H9 (cell line): ENCODE measurements at regions not wholly inside any gene's neighbourhood (a gene's known extent, or its start where the extent isn't known, plus 50 kb on each side); places are given as distances from the start of the nearest gene placed in this dataset.

Experiments
- DNase-seq: peaks from one replicate; pipeline ENCODE4 v3.0.0-alpha.2; 2017
- H2AFZ ChIP-seq: one replicate; pipeline ENCODE4 v1.6.1; 2013; ENCODE audit warnings: mild to moderate bottlenecking, low read length, control low read depth, moderate library complexity
- H2AK5ac ChIP-seq: 2 replicates; pipeline ENCODE4 v1.6.1; 2013; ENCODE audit warnings: low read length, control low read depth, mixed read lengths; ENCODE audit not compliant: insufficient read length
- H2BK120ac ChIP-seq: one replicate; pipeline ENCODE4 v1.6.1; 2013; ENCODE audit warnings: low read depth, mild to moderate bottlenecking, low read length, control low read depth, inconsistent platforms; ENCODE audit not compliant: poor library complexity, severe bottlenecking
- H2BK12ac ChIP-seq: 2 replicates; pipeline ENCODE4 v1.6.1; 2013; ENCODE audit warnings: low read length, control low read depth, mixed read lengths, low read depth; ENCODE audit not compliant: insufficient read length
- H2BK15ac ChIP-seq: 2 replicates; pipeline ENCODE4 v1.6.1; 2013; ENCODE audit warnings: low read depth, low read length, control low read depth
- H2BK20ac ChIP-seq: one replicate; pipeline ENCODE4 v1.6.1; 2013; ENCODE audit warnings: low read depth, mild to moderate bottlenecking, low read length, control low read depth, inconsistent platforms; ENCODE audit not compliant: poor library complexity, severe bottlenecking
- H2BK5ac ChIP-seq: 2 replicates; pipeline ENCODE4 v1.6.1; 2013; ENCODE audit warnings: low read length, control low read depth, mixed read lengths; ENCODE audit not compliant: insufficient read length
- H3K14ac ChIP-seq: 2 replicates; pipeline ENCODE4 v1.6.1; 2013; ENCODE audit warnings: low read length, control low read depth; ENCODE audit not compliant: insufficient read depth
- H3K18ac ChIP-seq: 2 replicates; pipeline ENCODE4 v1.6.1; 2013; ENCODE audit warnings: low read depth, mild to moderate bottlenecking, mixed read lengths, low read length, control low read depth; ENCODE audit not compliant: insufficient read length
- H3K23ac ChIP-seq: 2 replicates; pipeline ENCODE4 v1.6.1; 2013; ENCODE audit warnings: low read length, control low read depth, mixed read lengths, low read depth; ENCODE audit not compliant: insufficient read length
- H3K23me2 ChIP-seq: 2 replicates; pipeline ENCODE4 v1.6.1; 2013; ENCODE audit warnings: low read depth, mild to moderate bottlenecking, mixed read lengths, low read length, control low read depth; ENCODE audit not compliant: insufficient read length, poor library complexity, severe bottlenecking
- H3K27ac ChIP-seq: 2 replicates; pipeline ENCODE4 v1.5.1; 2013; ENCODE audit warnings: low read length, control low read depth, mixed read lengths, low read depth; ENCODE audit not compliant: insufficient read length
- H3K27me3 ChIP-seq: 2 replicates; pipeline ENCODE4 v1.6.1; 2013; ENCODE audit warnings: low read length, control low read depth, inconsistent platforms; ENCODE audit not compliant: insufficient read depth
- H3K4ac ChIP-seq: 2 replicates; pipeline ENCODE4 v1.6.1; 2013; ENCODE audit warnings: low read depth, mild to moderate bottlenecking, control low read depth, inconsistent platforms, low read length, moderate library complexity
- H3K4me1 ChIP-seq: 2 replicates; pipeline ENCODE4 v1.6.1; 2013; ENCODE audit warnings: low read length, control low read depth, inconsistent platforms; ENCODE audit not compliant: insufficient read depth
- H3K4me2 ChIP-seq: 2 replicates; pipeline ENCODE4 v1.6.1; 2013; ENCODE audit warnings: low read length, control low read depth, mixed read lengths; ENCODE audit not compliant: insufficient read length, insufficient read depth
- H3K56ac ChIP-seq: 2 replicates; pipeline ENCODE4 v1.6.1; 2013; ENCODE audit warnings: low read depth, mild to moderate bottlenecking, mixed read lengths, low read length, control low read depth; ENCODE audit not compliant: insufficient read length
- H3K79me1 ChIP-seq: 2 replicates; pipeline ENCODE4 v1.6.1; 2013; ENCODE audit warnings: low read depth, mild to moderate bottlenecking, moderate library complexity, low read length, control low read depth, inconsistent platforms; ENCODE audit not compliant: insufficient read depth, poor library complexity, severe bottlenecking
- H3K79me2 ChIP-seq: 2 replicates; pipeline ENCODE4 v1.6.1; 2013; ENCODE audit warnings: low read length, control low read depth, inconsistent platforms; ENCODE audit not compliant: insufficient read depth
- H3K9ac ChIP-seq: 2 replicates; pipeline ENCODE4 v1.6.1; 2013; ENCODE audit warnings: low read length, control low read depth, mixed read lengths; ENCODE audit not compliant: insufficient read length; ENCODE audit errors: extremely low read depth
- H3K9me3 ChIP-seq: one replicate; pipeline ENCODE4 v1.6.1; 2013; ENCODE audit warnings: low read depth, low read length, inconsistent platforms; ENCODE audit not compliant: control insufficient read depth
- H3T11ph ChIP-seq: one replicate; pipeline ENCODE4 v1.6.1; 2013; ENCODE audit warnings: mild to moderate bottlenecking, low read length, control low read depth, inconsistent platforms
- H4K20me1 ChIP-seq: one replicate; pipeline ENCODE4 v1.6.1; 2013; ENCODE audit not compliant: control insufficient read depth, insufficient read length, insufficient read depth
- H4K5ac ChIP-seq: 2 replicates; pipeline ENCODE4 v1.6.1; 2013; ENCODE audit warnings: low read depth, mild to moderate bottlenecking, mixed read lengths, low read length, control low read depth; ENCODE audit not compliant: insufficient read length
- H4K8ac ChIP-seq: replicated peaks from 2 replicates; pipeline ENCODE4 v1.6.1; 2013; ENCODE audit warnings: low read length, control low read depth, mixed read lengths, low read depth; ENCODE audit not compliant: insufficient read length
- H4K91ac ChIP-seq: 2 replicates; pipeline ENCODE4 v1.6.1; 2013; ENCODE audit warnings: low read depth, mild to moderate bottlenecking, moderate library complexity, mixed read lengths, low read length, control low read depth; ENCODE audit not compliant: insufficient read length
- H3K27ac Mint-ChIP-seq, 3 experiments: 2 replicates in 2 of 3; 3 replicates in 1 of 3; pipeline ENCODE4 v1.8.0; 2020 to 2021; ENCODE audit warnings: mixed read lengths in 3 of 3, mild to moderate bottlenecking in 1 of 3, moderate library complexity in 1 of 3
- H3K27me3 Mint-ChIP-seq: 2 replicates; pipeline ENCODE4 v1.8.0; 2021; ENCODE audit warnings: low read depth, mild to moderate bottlenecking, moderate library complexity, mixed read lengths
- H3K36me3 Mint-ChIP-seq, 3 experiments: 2 replicates in 2 of 3; 3 replicates in 1 of 3; pipeline ENCODE4 v1.8.0; 2020 to 2021; ENCODE audit warnings: low read depth in 3 of 3, mixed read lengths in 3 of 3; ENCODE audit not compliant: insufficient read depth in 1 of 3
- H3K4me1 Mint-ChIP-seq, 2 experiments: 2 replicates each; pipeline ENCODE4 v1.8.0; 2020; ENCODE audit warnings: mixed read lengths in 2 of 2
- H3K4me3 Mint-ChIP-seq, 2 experiments: 2 replicates in 1 of 2; 3 replicates in 1 of 2; pipeline ENCODE4 v1.8.0; 2020 to 2021; ENCODE audit warnings: mild to moderate bottlenecking in 2 of 2, mixed read lengths in 2 of 2, moderate library complexity in 1 of 2
- H3K9me3 Mint-ChIP-seq, 2 experiments: 2 replicates in 1 of 2; 3 replicates in 1 of 2; pipeline ENCODE4 v1.8.0; 2020; ENCODE audit warnings: mild to moderate bottlenecking in 2 of 2, mixed read lengths in 2 of 2, moderate library complexity in 1 of 2
- WGBS: extraction: QIAGEN DNeasy Blood & Tissue Kit; methylation state at CpG from one replicate; pipeline ENCODE4 v1.1.7; 2013; ENCODE audit warnings: missing lambda C conversion rate, low lambda C conversion rate, mixed read lengths; ENCODE audit not compliant: insufficient read length; ENCODE audit errors: extremely low coverage; 5-methylcytosine and 5-hydroxymethylcytosine counted together
- TF ChIP-seq, protein P1 (sequence below): fragments of 200-600 bp; sonication (generic); conservative IDR thresholded peaks from 3 replicates; pipeline ENCODE4 v1.8.0; 2021; ENCODE audit warnings: antibody characterized with exemption, mild to moderate bottlenecking

DNA sequence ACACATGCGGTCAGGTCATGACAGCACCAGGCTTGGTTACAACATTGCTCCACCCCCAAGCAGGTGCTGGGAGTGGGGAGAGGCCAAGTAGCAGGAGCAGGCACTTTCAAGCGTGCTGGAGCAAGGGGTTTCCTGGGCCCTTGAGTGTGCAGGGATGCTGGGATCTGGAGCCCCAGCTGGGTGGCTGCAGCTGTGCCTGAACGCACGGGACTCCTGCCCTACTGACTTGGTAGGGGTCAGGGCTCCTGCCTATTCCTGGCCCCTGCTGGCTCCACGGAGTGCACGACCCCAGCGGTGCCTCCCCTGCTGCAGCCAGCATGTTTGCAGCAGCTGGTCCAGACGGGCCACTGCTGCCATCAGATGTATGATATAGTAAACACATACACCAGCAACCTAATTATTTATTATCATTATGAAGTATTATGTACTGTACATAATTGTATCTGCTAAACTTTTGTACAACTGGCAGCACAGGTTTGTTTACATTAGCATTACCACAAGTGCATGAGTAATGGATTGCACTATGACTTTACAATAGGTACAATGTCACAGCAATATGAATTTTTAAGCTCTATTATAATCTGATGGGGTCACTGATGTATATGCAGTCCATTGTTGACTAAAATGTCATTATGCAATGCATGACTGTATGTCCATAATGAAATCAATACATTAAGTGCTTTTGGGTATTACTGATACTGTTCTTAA, 620.6 kb downstream of the RAPGEF2 start:
- H3K27me3 ChIP-seq, result no peaks in the 10 kb centered on the region
- H2BK15ac ChIP-seq, result no peak overlapping the region; the same call in 1 of the 2 replicates
- H3K14ac ChIP-seq, result no peak overlapping the region; the same call in 1 of the 2 replicates
- Mint-ChIP-seq H3K27me3 (no peaks in the 10 kb centered on the region), H3K4me3 (no peak overlapping the region), H3K36me3 (no peaks in the 10 kb centered on the region), H3K27ac (no peak overlapping the region), H3K4me1 (peaks cover 3 to 4% of the 10 kb centered on the region in 2 experiments; a peak in 2 of 4 replicates), H3K9me3 (no peaks in the 10 kb centered on the region; a peak in 1 of 5 replicates)
- TF ChIP-seq, protein P1, sequence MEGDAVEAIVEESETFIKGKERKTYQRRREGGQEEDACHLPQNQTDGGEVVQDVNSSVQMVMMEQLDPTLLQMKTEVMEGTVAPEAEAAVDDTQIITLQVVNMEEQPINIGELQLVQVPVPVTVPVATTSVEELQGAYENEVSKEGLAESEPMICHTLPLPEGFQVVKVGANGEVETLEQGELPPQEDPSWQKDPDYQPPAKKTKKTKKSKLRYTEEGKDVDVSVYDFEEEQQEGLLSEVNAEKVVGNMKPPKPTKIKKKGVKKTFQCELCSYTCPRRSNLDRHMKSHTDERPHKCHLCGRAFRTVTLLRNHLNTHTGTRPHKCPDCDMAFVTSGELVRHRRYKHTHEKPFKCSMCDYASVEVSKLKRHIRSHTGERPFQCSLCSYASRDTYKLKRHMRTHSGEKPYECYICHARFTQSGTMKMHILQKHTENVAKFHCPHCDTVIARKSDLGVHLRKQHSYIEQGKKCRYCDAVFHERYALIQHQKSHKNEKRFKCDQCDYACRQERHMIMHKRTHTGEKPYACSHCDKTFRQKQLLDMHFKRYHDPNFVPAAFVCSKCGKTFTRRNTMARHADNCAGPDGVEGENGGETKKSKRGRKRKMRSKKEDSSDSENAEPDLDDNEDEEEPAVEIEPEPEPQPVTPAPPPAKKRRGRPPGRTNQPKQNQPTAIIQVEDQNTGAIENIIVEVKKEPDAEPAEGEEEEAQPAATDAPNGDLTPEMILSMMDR, result no peak
- no peak overlapping the region for H3T11ph ChIP-seq
- H2BK5ac ChIP-seq, result no peak overlapping the region
- no peaks in the 10 kb centered on the region for H3K4me1 ChIP-seq
- no peaks in the 10 kb centered on the region for H3K23me2 ChIP-seq
- no peak overlapping the region for H2BK12ac ChIP-seq
- H2BK120ac ChIP-seq, result no peak overlapping the region
- no peak overlapping the region for H4K5ac ChIP-seq
- H2AFZ ChIP-seq, result no peak overlapping the region
- no peaks in the 10 kb centered on the region for H3K79me1 ChIP-seq
- H2AK5ac ChIP-seq, result no peak overlapping the region
- no peak overlapping the region for H2BK20ac ChIP-seq
- H3K23ac ChIP-seq, result no peak overlapping the region
- H4K91ac ChIP-seq, result no peak overlapping the region
- no peak overlapping the region for H3K18ac ChIP-seq
- H3K4me2 ChIP-seq, result no peak overlapping the region
- no peak for DNase-seq
- no peak overlapping the region for H3K9ac ChIP-seq
- H3K56ac ChIP-seq, result no peak overlapping the region
- no peaks in the 10 kb centered on the region for H3K79me2 ChIP-seq
- H4K8ac ChIP-seq, result no peak overlapping the region
- no peaks in the 10 kb centered on the region for H4K20me1 ChIP-seq
- H3K9me3 ChIP-seq, result no peaks in the 10 kb centered on the region
- no CpG with 5 or more reads among the region's 8 CpGs for WGBS
- no peak overlapping the region for H3K4ac ChIP-seq
- H3K27ac ChIP-seq, result no peak overlapping the region
